ENCODE measurements at regions not wholly inside any gene's neighbourhood (a gene's known extent, or its start where the extent isn't known, plus 50 kb on each side); places are given as distances from the start of the nearest gene placed in this dataset.

GRCh38 chr2:67846370-67847070 lies 216.3 kb downstream of the C1D start:
- Mint-ChIP-seq H3K27me3 (ENCODE audit: insufficient read depth, low read depth, poor library complexity) (peaks cover 2% of the 10 kb centered on the region), H3K27ac (no peak overlapping the region), H3K4me1 (peaks cover 11% of the 10 kb centered on the region; the same call in 2 of the 3 replicates), H3K36me3 (ENCODE audit: low read depth) (no peaks in the 10 kb centered on the region), H3K9me3 (no peaks in the 10 kb centered on the region), H3K4me3 (peak overlapping the region; percentile 45; the same call in 1 of the 3 replicates)
- no peak overlapping the region for H3K27ac ChIP-seq (ENCODE audit: low read depth)
- no peaks in the 10 kb centered on the region for H3K36me3 ChIP-seq (ENCODE audit: insufficient read depth)
- DNase-seq (ENCODE audit: low spot score) (peak; percentile 97), ATAC-seq (peak; percentile 94)
- H3K9me2 ChIP-seq (ENCODE audit: insufficient read depth), result no peaks in the 10 kb centered on the region
- TF ChIP-seq, protein P1, sequence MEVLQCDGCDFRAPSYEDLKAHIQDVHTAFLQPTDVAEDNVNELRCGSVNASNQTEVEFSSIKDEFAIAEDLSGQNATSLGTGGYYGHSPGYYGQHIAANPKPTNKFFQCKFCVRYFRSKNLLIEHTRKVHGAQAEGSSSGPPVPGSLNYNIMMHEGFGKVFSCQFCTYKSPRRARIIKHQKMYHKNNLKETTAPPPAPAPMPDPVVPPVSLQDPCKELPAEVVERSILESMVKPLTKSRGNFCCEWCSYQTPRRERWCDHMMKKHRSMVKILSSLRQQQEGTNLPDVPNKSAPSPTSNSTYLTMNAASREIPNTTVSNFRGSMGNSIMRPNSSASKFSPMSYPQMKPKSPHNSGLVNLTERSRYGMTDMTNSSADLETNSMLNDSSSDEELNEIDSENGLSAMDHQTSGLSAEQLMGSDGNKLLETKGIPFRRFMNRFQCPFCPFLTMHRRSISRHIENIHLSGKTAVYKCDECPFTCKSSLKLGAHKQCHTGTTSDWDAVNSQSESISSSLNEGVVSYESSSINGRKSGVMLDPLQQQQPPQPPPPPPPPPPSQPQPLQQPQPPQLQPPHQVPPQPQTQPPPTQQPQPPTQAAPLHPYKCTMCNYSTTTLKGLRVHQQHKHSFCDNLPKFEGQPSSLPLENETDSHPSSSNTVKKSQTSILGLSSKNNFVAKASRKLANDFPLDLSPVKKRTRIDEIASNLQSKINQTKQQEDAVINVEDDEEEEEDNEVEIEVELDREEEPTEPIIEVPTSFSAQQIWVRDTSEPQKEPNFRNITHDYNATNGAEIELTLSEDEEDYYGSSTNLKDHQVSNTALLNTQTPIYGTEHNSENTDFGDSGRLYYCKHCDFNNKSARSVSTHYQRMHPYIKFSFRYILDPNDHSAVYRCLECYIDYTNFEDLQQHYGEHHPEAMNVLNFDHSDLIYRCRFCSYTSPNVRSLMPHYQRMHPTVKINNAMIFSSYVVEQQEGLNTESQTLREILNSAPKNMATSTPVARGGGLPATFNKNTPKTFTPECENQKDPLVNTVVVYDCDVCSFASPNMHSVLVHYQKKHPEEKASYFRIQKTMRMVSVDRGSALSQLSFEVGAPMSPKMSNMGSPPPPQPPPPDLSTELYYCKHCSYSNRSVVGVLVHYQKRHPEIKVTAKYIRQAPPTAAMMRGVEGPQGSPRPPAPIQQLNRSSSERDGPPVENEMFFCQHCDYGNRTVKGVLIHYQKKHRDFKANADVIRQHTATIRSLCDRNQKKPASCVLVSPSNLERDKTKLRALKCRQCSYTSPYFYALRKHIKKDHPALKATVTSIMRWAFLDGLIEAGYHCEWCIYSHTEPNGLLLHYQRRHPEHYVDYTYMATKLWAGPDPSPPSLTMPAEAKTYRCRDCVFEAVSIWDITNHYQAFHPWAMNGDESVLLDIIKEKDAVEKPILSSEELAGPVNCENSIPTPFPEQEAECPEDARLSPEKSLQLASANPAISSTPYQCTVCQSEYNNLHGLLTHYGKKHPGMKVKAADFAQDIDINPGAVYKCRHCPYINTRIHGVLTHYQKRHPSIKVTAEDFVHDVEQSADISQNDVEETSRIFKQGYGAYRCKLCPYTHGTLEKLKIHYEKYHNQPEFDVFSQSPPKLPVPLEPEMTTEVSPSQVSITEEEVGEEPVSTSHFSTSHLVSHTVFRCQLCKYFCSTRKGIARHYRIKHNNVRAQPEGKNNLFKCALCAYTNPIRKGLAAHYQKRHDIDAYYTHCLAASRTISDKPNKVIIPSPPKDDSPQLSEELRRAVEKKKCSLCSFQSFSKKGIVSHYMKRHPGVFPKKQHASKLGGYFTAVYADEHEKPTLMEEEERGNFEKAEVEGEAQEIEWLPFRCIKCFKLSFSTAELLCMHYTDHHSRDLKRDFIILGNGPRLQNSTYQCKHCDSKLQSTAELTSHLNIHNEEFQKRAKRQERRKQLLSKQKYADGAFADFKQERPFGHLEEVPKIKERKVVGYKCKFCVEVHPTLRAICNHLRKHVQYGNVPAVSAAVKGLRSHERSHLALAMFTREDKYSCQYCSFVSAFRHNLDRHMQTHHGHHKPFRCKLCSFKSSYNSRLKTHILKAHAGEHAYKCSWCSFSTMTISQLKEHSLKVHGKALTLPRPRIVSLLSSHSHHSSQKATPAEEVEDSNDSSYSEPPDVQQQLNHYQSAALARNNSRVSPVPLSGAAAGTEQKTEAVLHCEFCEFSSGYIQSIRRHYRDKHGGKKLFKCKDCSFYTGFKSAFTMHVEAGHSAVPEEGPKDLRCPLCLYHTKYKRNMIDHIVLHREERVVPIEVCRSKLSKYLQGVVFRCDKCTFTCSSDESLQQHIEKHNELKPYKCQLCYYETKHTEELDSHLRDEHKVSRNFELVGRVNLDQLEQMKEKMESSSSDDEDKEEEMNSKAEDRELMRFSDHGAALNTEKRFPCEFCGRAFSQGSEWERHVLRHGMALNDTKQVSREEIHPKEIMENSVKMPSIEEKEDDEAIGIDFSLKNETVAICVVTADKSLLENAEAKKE (CRISPR knock-in tag; IDR thresholded peaks at IDR 0.05), result peak; percentile 22; the same call in 1 of the 2 replicates
- no peak for TF ChIP-seq JUNB (IDR thresholded peaks at IDR 0.05; ENCODE audit: unreplicated experiment)
- TF ChIP-seq CTCF (conservative IDR thresholded peaks at IDR 0.05; ENCODE audit: low read depth in 2 of 2), result peak; percentile 64 to 76
- no peak overlapping the region for H3K4me3 ChIP-seq
- peak overlapping the region; percentile 53; the same call in 1 of the 2 replicates for H3K4me2 ChIP-seq
- H3F3A ChIP-seq (replicated peaks; ENCODE audit: low read depth), result no peaks in the 10 kb centered on the region
- H3K27me3 ChIP-seq (ENCODE audit: insufficient read depth), result no peaks in the 10 kb centered on the region
- no peaks in the 10 kb centered on the region for H3K79me2 ChIP-seq (replicated peaks; ENCODE audit: insufficient read depth)
- H3K4me1 ChIP-seq (ENCODE audit: insufficient read depth), result peaks cover 7% of the 10 kb centered on the region; the same call in 1 of the 2 replicates
- peak overlapping the region; percentile 75; the same call in 1 of the 2 replicates for H2AFZ ChIP-seq
- no peaks in the 10 kb centered on the region for H4K20me1 ChIP-seq (replicated peaks; ENCODE audit: insufficient read depth)
